ENCODE measurements at regions not wholly inside any gene's neighbourhood (a gene's known extent, or its start where the extent isn't known, plus 50 kb on each side); places are given as distances from the start of the nearest gene placed in this dataset.
A peak's percentile ranks its signal among the peaks of the same experiment; 100 is the strongest.
"Not testable (repeated sequence)": the region's sequence is repeated elsewhere in the genome, so short reads cannot be mapped to it uniquely, and the experiment has no call there.

GRCh38 chr12:89230376-89231315 lies 121.7 kb downstream of the DUSP6 start:
- DNase-seq (ENCODE audit: low read depth, low spot score): peak; percentile 39

- no peak for DNase-seq (ENCODE audit: low read depth, low spot score)
These were observed 123.8 kb downstream of the DUSP6 start for GRCh38 chr12:89228491-89228890.

DNA sequence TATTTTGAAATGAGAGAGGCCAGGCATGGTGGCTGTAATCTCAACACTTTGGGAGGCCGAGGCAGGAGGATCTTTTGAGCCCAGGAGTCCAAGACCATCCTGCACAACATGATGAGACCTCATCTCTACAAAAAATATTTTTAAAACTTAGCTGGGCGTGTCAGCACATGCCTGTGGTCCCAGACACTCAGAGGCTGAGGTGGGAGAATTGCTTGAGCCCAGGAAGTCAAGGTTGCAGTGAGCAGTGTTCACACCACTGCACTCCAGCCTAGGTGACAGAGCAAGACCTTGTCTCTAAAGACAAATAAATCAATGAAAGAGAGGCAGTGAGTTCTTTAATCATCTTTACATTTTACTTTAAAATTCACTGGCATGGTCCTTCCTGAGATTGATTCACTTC lies 124.5 kb downstream of the DUSP6 start:
- DNase-seq (ENCODE audit: low read depth, low spot score): no peak

- DNase-seq (ENCODE audit: low read depth, low spot score): peak; percentile 35
These were observed 126.4 kb downstream of the DUSP6 start for GRCh38 chr12:89225808-89226411.

- peak; percentile 39 for DNase-seq (ENCODE audit: low read depth, low spot score)
These were observed 126.9 kb downstream of the DUSP6 start for GRCh38 chr12:89225401-89225800.

GRCh38 chr12:89222580-89222979 lies 129.7 kb downstream of the DUSP6 start:
- DNase-seq (ENCODE audit: low read depth, low spot score): not testable (repeated sequence)

DNA sequence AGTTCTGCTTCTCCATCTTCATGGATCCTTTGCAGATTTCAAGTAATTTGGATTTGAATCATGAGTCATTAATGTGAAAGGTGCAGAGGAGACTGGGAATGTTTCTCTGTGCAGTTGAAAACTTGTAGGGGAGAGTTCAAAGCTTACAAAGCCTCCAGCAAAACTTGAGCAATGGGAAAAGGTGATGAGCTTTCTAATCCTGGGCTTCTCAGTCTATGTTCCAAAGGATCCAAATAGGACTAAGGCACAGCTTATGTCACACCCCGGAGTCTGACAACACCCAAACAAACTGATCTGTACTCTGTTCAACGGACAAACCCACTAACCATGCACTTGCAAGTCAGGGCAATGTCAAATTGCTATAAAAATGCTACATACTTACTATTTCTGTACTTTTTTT lies 134.8 kb downstream of the DUSP6 start:
- no peak for DNase-seq (ENCODE audit: low read depth, low spot score)

- no peak for DNase-seq (ENCODE audit: low read depth, low spot score)
These were observed 135.9 kb downstream of the DUSP6 start for GRCh38 chr12:89216211-89216952.

DNA sequence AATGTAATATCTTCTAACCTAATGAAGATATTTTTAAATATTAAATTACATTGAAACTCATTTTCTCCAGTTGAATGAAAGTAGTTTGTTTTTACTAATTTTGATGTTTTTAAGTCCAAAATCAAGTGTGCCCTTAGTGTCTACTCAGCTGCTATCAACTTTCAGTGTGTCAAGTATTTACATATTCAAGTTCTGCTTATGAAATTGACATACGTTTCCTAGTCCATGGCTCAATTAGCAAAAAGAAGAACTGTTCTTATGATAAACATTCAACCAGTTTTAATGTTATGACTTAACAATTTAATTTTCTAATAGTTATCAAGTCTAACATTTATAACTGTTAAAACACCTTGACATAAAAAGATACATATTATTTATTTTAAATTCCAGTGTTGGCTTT lies 137.1 kb downstream of the DUSP6 start:
- DNase-seq (ENCODE audit: low read depth, low spot score): no peak

- DNase-seq (ENCODE audit: low read depth, low spot score): no peak
These were observed 138.6 kb downstream of the DUSP6 start for GRCh38 chr12:89213747-89214146.

DNA sequence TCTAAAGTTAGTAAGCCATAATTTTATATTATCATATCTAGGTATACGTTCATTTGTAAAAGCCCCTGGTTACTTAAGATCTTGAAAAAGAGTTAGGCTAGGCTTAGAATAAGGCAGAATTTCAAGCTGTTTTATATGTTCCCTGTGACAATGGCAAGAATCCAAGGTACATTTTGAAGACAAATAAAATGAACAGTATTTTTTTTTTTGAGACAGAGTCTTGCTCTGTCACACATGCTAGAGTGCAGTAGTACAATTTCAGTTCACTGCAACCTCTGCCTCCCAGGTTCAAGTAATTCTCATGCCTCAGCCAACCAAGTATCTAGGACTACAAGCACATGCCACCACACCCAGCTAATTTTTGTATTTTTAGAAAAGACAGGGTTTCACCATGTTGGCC lies 139.2 kb downstream of the DUSP6 start:
- DNase-seq (ENCODE audit: low read depth, low spot score): no peak

DNA sequence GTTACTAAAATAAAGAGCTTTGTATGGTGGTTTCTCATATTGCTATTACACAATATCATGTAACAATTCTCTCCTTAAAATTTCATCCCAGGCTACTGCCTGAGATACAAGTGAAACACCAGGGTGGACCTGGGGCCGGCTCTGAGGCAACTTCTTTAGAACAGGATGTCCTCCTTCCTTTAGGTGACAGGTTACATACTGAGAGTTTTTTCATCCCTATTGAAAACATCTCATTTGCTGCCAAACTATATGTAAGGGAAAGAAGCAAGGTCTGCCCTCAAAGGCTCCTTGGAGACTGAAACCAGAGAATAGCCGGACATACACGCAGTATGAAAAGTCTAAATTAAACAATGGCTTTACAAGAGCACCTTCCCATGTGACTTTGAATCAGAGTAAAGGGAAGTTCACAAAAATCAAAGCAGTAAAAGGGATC lies 139.9 kb downstream of the DUSP6 start:
- DNase-seq (ENCODE audit: low read depth, low spot score): peak; percentile 36

DNA sequence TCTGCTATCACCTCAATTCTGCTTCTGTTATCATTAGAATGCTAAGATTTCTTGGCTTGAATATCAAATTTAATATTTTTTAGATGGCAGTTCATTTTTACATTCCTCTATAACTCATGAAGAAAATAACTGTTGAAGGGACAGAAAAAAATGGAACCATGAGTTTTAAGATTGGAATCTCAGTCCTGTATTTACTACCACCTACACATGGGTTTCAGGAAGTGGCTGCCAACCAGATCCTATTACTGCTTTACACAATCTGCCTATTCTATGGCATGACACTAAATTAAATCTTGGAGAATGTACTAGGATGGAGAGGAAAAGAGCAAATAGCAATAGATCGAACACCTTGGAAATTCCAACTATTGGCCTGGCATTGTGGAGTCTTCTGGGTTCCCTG lies 140.8 kb downstream of the DUSP6 start:
- DNase-seq (ENCODE audit: low read depth, low spot score): no peak

- DNase-seq (ENCODE audit: low read depth, low spot score): no peak
These were observed 142.0 kb downstream of the DUSP6 start for GRCh38 chr12:89210277-89210676.

GRCh38 chr12:89208661-89209096 lies 143.6 kb downstream of the DUSP6 start:
- no peak for DNase-seq (ENCODE audit: low read depth, low spot score)

- DNase-seq (ENCODE audit: low read depth, low spot score): no peak
These were observed 145.9 kb downstream of the DUSP6 start for GRCh38 chr12:89206390-89206789.

- DNase-seq (ENCODE audit: low read depth, low spot score): no peak
These were observed 146.8 kb downstream of the DUSP6 start for GRCh38 chr12:89205517-89205916.

DNA sequence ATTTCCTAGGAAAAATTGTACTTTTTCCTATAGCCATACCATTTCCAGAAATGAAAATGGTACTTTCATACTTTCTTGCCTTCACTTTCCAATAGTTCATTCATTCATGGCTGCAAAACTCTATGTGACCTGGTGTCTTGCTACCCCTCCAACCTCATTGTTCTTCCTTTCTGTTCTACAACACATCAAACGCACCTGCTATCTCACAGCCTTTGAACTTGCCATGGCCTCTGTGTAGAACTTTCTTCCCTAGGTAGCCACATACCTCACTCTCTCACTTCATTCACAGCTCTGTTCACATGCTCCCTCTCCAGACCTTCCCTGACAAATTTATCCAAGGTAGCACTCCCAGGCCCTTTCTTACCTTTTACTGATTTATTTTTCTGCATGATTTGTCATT lies 149.2 kb downstream of the DUSP6 start:
- no peak for DNase-seq (ENCODE audit: low read depth, low spot score)

DNA sequence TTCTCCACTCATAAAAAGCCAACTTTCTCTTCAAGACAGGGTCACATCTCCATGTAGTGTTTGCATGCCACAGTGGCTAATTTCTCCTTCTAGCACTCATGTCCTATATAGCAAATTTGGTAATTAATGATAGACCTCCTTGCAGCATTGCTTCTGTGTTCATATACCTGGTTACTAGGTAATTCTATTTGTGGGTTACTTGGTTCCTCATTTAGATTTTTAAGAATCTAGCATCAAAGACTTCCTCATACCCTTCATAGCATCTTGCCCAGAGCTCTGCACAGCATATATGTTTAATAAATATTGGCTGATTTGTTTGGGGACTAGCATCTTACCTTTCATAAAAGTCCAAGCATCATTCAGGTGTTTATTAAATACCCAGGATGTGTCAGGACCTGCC lies 152.1 kb downstream of the DUSP6 start:
- DNase-seq (ENCODE audit: low read depth, low spot score): no peak

DNA sequence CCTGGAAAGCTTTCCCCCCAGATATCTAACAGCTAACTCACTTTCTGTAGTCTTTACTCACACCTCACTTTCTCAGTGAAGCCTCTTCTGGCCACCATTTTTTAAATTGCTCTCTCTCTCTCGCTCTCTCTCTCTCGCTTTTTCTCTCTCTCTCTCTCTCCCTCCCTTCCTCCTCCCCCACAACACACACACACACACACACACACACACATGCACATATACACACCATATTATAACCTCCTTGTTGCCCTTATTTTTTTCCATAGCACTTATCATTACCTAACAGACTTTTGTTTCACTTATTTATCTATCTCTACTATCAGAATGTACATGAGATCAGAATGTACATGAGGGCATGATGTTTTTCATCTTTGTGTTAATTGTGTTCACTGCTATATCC lies 156.8 kb downstream of the DUSP6 start:
- DNase-seq (ENCODE audit: low read depth, low spot score): no peak

DNA sequence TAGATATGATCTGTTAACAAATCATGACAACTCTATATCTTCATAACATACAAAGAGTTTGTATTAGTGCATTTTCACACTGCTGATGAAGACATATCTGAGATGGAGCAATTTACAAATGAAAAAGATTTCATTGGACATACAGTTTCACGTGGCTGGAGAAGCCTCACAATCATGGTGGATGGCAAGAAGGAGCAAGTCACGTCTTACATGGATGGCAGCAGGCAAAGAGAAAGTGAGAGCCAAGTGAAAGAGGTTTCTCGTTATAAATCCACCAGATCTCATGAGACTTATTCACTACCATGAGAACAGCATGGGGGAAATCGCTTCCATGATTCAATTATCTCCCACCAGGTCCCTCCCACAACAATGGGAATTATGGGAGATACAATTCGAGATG lies 157.6 kb downstream of the DUSP6 start:
- no peak for DNase-seq (ENCODE audit: low read depth, low spot score)

GRCh38 chr12:89192429-89192828 lies 159.9 kb downstream of the DUSP6 start:
- no peak for DNase-seq (ENCODE audit: low read depth, low spot score)
